PFSK-1 (cell line): ENCODE measurements at regions not wholly inside any gene's neighbourhood (a gene's known extent, or its start where the extent isn't known, plus 50 kb on each side); places are given as distances from the start of the nearest gene placed in this dataset.

Experiments used
- FOXP2 ChIP-seq: optimal IDR thresholded peaks from 2 replicates; pipeline ENCODE3; 2011; ENCODE audit warnings: borderline replicate concordance, control low read depth, inconsistent platforms; ENCODE audit not compliant: insufficient read depth; ENCODE audit errors: extremely low read length, extremely low read depth
- POLR2AphosphoS5 ChIP-seq: IDR thresholded peaks from 2 replicates; pipeline ENCODE4 v1.6.1; 2012; ENCODE audit warnings: low read depth, mild to moderate bottlenecking, control low read depth, low read length, moderate library complexity
- REST ChIP-seq, 2 experiments: IDR thresholded peaks; 2 replicates each; pipeline versions ENCODE4 v1.6.1 to v1.8.0; 2011 to 2012; ENCODE audit warnings: low read depth in 2 of 2, low read length in 2 of 2, control low read depth in 1 of 2, inconsistent platforms in 1 of 2, mild to moderate bottlenecking in 1 of 2, moderate library complexity in 1 of 2; ENCODE audit not compliant: insufficient read depth in 1 of 2
- SIN3A ChIP-seq: IDR thresholded peaks from 2 replicates; pipeline ENCODE4 v1.6.1; 2012; ENCODE audit warnings: mild to moderate bottlenecking, low read length, moderate library complexity, borderline replicate concordance; ENCODE audit not compliant: insufficient read depth
- TAF1 ChIP-seq: IDR thresholded peaks from 2 replicates; pipeline ENCODE4 v1.6.1; 2012; ENCODE audit warnings: low read length, control low read depth, borderline replicate concordance; ENCODE audit not compliant: insufficient read depth

DNA sequence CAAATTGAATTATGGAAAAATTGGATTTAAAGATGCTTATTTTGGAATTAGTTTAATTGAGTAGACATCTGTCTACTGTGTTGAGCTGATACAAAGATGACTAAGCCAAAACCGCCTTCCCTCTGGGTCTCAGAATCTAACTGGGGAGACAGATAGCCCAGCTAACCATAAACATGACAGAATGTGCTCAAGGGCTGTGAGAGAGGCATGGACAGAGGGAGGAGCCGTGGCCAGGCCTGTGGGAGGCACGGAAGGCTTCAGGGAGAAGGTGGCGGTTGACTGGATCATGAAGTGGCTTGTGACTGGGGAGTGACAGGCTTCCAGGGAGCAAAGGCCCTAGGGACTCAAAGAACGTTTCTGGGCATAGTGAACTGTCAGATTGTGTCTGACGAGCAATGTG lies 74.6 kb downstream of the DACT1 start:
- TF ChIP-seq SIN3A: no peak
- TF ChIP-seq REST (IDR thresholded peaks at IDR 0.05; ENCODE audit: insufficient read depth in 1 of 2, low read depth in 2 of 2, low read length in 2 of 2): no peak
- no peak for TF ChIP-seq TAF1
- TF ChIP-seq POLR2AphosphoS5: no peak
- TF ChIP-seq FOXP2: no peak

- TF ChIP-seq POLR2AphosphoS5 (no peak), REST (IDR thresholded peaks at IDR 0.05; ENCODE audit: insufficient read depth in 1 of 2, low read depth in 2 of 2, low read length in 2 of 2) (no peak), SIN3A (no peak), FOXP2 (no peak), TAF1 (no peak)
These were observed 75.9 kb downstream of the DACT1 start for GRCh38 chr14:58713677-58714076.

DNA sequence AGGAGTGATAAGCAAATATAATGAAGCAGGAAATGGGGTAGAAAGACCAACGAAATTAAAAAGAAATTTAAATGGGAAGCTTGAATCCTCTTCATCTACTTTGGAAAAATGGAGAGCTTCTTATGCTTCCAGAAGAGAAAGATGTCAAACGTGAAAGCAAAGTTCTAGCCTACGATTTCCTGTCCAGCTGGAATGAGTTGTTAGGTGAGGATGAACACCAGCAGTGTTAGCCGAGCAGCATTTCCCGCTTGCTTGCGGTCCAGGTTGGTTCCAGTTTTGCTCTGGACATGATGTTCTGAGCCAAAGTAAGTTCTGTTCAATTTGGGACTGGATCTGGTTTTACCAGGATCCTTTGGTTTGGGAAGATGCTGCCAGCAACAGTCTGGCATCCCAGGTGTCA lies 78.9 kb downstream of the DACT1 start:
- TF ChIP-seq POLR2AphosphoS5 (no peak), TAF1 (no peak), FOXP2 (no peak), REST (IDR thresholded peaks at IDR 0.05; ENCODE audit: insufficient read depth in 1 of 2, low read depth in 2 of 2, low read length in 2 of 2) (no peak), SIN3A (no peak)

GRCh38 chr14:58717211-58717610 lies 79.4 kb downstream of the DACT1 start:
- no peak for TF ChIP-seq FOXP2
- no peak for TF ChIP-seq TAF1
- TF ChIP-seq SIN3A: no peak
- TF ChIP-seq REST (IDR thresholded peaks at IDR 0.05; ENCODE audit: insufficient read depth in 1 of 2, low read depth in 2 of 2, low read length in 2 of 2): no peak
- no peak for TF ChIP-seq POLR2AphosphoS5

- no peak for TF ChIP-seq FOXP2
- TF ChIP-seq SIN3A: no peak
- no peak for TF ChIP-seq REST (IDR thresholded peaks at IDR 0.05; ENCODE audit: insufficient read depth in 1 of 2, low read depth in 2 of 2, low read length in 2 of 2)
- no peak for TF ChIP-seq POLR2AphosphoS5
- no peak for TF ChIP-seq TAF1
These were observed 80.1 kb downstream of the DACT1 start for GRCh38 chr14:58717813-58718212.
